Prostate gland (tissue), 2 donors: ENCODE measurements at regions not wholly inside any gene's neighbourhood (a gene's known extent, or its start where the extent isn't known, plus 50 kb on each side); places are given as distances from the start of the nearest gene placed in this dataset.

ENCODE experiments used
- DNase-seq: peaks from one replicate; pipeline ENCODE4 v3.0.0-alpha.2; 2019; ENCODE audit warnings: low spot score
- H3K27ac ChIP-seq, 2 donors: fragments of 200-600 bp; sonication (generic); 2 replicates each; pipeline ENCODE4 v1.5.1; 2017 to 2019
- H3K27me3 ChIP-seq: fragments of 200-600 bp; sonication (generic); replicated peaks from 2 replicates; pipeline ENCODE4 v1.5.1; 2019; ENCODE audit not compliant: insufficient read depth
- H3K36me3 ChIP-seq, 2 donors: fragments of 200-600 bp; sonication (generic); 1 replicate in 1 of 2; 2 replicates in 1 of 2; pipeline versions ENCODE4 v1.5.1 to v1.8.1; 2017 to 2019
- H3K4me1 ChIP-seq: fragments of 200-600 bp; sonication (generic); replicated peaks from 2 replicates; pipeline ENCODE4 v1.5.1; 2019
- H3K4me3 ChIP-seq, 2 donors: fragments of 200-600 bp; sonication (generic); 2 replicates each; pipeline ENCODE4 v1.5.1; 2017 to 2019
- H3K9me3 ChIP-seq: fragments of 200-600 bp; sonication (generic); 2 replicates; pipeline ENCODE4 v1.5.1; 2017
- POLR2A ChIP-seq: fragments of 450-650 bp; IDR thresholded peaks from one replicate; pipeline ENCODE4 v1.6.1; 2016; ENCODE audit warnings: antibody characterized with exemption, mild to moderate bottlenecking
- POLR2AphosphoS5 ChIP-seq: sonication (generic); formaldehyde crosslinking; IDR thresholded peaks from one replicate; pipeline ENCODE4 v1.6.1; 2017; ENCODE audit warnings: antibody characterized with exemption
- WGBS: methylation state at CpG from one replicate; pipeline ENCODE4 v1.1.5; 2018; 5-methylcytosine and 5-hydroxymethylcytosine counted together
- intact Hi-C: fragments of 100-400 bp; cut with DNase I; formaldehyde crosslinking; loops from one replicate; pipeline ENCODE4 v1.14.2; 2022
- TF ChIP-seq, protein P1 (sequence below), 4 experiments: fragments of 200-600 bp in 2 of 4; fragments of 450-650 bp in 2 of 4; sonication (generic) in 2 of 4; IDR thresholded peaks; 1 replicate in 3 of 4; 2 replicates in 1 of 4; pipeline ENCODE4 v1.5.1; 2016 to 2019; ENCODE audit warnings: antibody characterized with exemption in 4 of 4, mild to moderate bottlenecking in 2 of 4, moderate library complexity in 2 of 4

DNA sequence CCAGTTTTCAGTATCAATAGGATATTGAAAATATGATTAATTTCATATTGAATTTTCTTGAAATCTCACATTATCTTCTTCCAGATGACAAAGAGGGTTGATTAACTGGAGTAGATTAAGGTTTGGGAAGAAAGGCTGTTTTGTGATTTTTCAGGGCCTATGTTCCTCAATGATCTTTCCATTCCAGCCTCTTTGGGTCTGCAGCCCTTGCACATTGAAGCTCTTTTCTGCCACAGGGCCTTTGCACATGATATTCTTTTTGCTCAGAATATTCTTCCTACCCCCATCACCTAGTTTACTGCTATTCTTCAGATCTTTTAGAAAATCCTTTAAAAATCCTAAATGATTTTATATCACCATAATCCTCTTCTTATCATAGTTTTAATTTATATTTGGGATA lies 449.6 kb downstream of the PLCL1 start:
- no peaks in the 10 kb centered on the region for H3K27me3 ChIP-seq
- DNase-seq, result no peak
- no peak overlapping the region for H3K4me3 ChIP-seq
- H3K27ac ChIP-seq, result no peak overlapping the region
- H3K36me3 ChIP-seq, result no peaks in the 10 kb centered on the region
- H3K9me3 ChIP-seq, result no peaks in the 10 kb centered on the region
- TF ChIP-seq, protein P1, sequence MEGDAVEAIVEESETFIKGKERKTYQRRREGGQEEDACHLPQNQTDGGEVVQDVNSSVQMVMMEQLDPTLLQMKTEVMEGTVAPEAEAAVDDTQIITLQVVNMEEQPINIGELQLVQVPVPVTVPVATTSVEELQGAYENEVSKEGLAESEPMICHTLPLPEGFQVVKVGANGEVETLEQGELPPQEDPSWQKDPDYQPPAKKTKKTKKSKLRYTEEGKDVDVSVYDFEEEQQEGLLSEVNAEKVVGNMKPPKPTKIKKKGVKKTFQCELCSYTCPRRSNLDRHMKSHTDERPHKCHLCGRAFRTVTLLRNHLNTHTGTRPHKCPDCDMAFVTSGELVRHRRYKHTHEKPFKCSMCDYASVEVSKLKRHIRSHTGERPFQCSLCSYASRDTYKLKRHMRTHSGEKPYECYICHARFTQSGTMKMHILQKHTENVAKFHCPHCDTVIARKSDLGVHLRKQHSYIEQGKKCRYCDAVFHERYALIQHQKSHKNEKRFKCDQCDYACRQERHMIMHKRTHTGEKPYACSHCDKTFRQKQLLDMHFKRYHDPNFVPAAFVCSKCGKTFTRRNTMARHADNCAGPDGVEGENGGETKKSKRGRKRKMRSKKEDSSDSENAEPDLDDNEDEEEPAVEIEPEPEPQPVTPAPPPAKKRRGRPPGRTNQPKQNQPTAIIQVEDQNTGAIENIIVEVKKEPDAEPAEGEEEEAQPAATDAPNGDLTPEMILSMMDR (IDR thresholded peaks at IDR 0.05), result no peak
- no peak for TF ChIP-seq POLR2AphosphoS5
- no peak for TF ChIP-seq POLR2A
- H3K4me1 ChIP-seq, result no peaks in the 10 kb centered on the region
- intact Hi-C loops, result no loop called here

DNA sequence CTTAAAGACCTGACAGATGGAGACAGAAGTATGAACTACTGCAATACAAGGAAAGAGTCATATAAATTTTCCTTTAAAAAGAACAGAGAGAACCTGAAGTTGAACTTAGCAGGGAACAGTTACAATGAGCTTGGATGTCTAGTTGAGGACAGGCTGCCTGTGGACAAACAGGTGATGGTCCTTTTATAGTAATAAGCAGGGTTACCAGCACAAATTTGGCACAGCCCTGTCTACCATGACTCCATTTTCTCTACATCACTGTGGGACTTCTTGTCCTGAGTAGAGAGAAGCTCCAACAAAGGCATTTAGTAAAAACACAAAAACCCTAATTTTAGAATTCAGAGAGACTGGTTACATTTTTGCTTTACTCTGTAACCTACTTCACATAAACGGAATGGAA lies 448.1 kb downstream of the PLCL1 start:
- DNase-seq, result no peak
- Histone ChIP-seq H3K4me1 (no peaks in the 10 kb centered on the region), H3K27me3 (no peaks in the 10 kb centered on the region), H3K36me3 (no peaks in the 10 kb centered on the region), H3K27ac (peak overlapping the region in 1 of 2 donors; percentile 1), H3K4me3 (no peak overlapping the region), H3K9me3 (no peaks in the 10 kb centered on the region)
- 41% methylated on average over 1 of the region's 1 CpG for WGBS
- intact Hi-C loops, result no loop called here
- no peak for TF ChIP-seq POLR2AphosphoS5
- no peak for TF ChIP-seq POLR2A
- TF ChIP-seq, protein P1 (IDR thresholded peaks at IDR 0.05), result no peak

DNA sequence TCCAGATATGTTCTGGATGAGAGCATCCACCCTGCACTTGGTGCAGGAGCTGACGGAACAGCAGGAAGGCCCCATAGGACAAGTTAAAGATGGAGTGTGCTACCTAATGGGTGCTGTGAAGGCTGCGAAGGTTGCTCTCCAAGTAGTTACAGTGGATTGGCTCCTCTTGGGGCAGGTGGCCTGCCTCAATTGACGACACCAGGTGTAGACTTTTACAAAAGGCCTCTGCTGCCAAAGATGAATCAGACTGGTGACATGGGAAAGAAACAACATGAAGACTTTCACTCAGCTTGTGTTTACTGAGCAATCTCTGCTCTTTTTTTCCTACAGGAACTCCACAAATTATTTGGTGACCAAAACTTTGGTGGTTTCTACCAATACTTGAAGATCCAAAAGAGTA lies 437.7 kb downstream of the PLCL1 start:
- no peak overlapping the region for H3K27ac ChIP-seq
- H3K36me3 ChIP-seq, result no peaks in the 10 kb centered on the region
- WGBS, result 82% methylated on average over 3 of the region's 3 CpGs
- no peaks in the 10 kb centered on the region for H3K27me3 ChIP-seq
- no peak overlapping the region for H3K4me3 ChIP-seq
- TF ChIP-seq, protein P1 (IDR thresholded peaks at IDR 0.05), result no peak
- no peak for TF ChIP-seq POLR2A
- TF ChIP-seq POLR2AphosphoS5, result no peak
- intact Hi-C loops, result no loop called here
- H3K9me3 ChIP-seq, result no peaks in the 10 kb centered on the region
- DNase-seq, result no peak
- H3K4me1 ChIP-seq, result no peaks in the 10 kb centered on the region

DNA sequence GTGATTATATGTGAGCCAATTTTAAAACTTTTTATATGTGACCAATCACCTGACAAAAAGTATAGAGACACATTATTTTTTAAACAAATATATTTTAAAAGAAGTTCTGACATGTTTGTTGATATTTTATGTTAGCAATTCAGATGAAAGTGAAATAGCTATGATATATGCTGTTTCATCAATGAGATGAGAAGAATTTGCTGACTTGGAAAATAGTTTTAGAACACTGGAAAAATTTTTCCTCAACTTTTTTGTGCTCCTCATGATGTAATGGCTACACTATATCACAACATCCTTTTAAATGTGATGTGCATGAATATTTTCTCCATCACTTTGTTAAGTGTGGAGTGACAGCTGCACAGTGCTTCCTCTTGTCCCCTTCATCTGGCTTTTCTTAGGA lies 434.0 kb downstream of the PLCL1 start:
- intact Hi-C loops, result no loop called here
- TF ChIP-seq POLR2AphosphoS5 (no peak), POLR2A (no peak)
- TF ChIP-seq, protein P1 (IDR thresholded peaks at IDR 0.05), result no peak
- Histone ChIP-seq H3K27ac (no peak overlapping the region), H3K36me3 (no peaks in the 10 kb centered on the region), H3K4me1 (no peaks in the 10 kb centered on the region), H3K4me3 (no peak overlapping the region), H3K27me3 (no peaks in the 10 kb centered on the region), H3K9me3 (no peaks in the 10 kb centered on the region)
- no peak for DNase-seq

DNA sequence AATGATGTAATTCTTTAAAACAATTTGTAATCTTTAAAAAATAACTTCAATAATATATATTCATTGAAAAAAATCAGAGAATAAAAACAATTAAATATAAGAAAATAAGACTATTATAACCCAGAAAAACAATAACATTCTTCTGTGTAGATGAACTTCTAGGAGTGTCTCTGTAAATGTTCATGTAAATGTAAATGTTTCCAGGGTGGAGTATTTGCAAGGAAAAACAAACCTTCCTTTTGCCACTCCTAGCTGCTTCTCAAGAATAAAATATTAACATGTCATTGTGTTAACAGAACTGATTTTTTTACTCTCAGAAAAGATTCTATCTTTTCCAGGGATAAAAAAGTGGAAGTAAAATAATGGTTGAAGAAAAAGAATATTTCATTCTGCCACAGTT lies 431.9 kb downstream of the PLCL1 start:
- TF ChIP-seq, protein P1 (IDR thresholded peaks at IDR 0.05), result no peak
- TF ChIP-seq POLR2AphosphoS5 (no peak), POLR2A (no peak)
- Histone ChIP-seq H3K9me3 (no peaks in the 10 kb centered on the region), H3K4me3 (no peak overlapping the region), H3K27me3 (no peaks in the 10 kb centered on the region), H3K4me1 (no peaks in the 10 kb centered on the region), H3K27ac (no peak overlapping the region), H3K36me3 (no peaks in the 10 kb centered on the region)
- DNase-seq, result no peak
- intact Hi-C loops, result no loop called here
